Left ventricle myocardium inferior (tissue), 1 donor: ENCODE measurements at regions not wholly inside any gene's neighbourhood (a gene's known extent, or its start where the extent isn't known, plus 50 kb on each side); places are given as distances from the start of the nearest gene placed in this dataset.

Experiments
- DNase-seq: peaks from one replicate; pipeline ENCODE4 v3.0.0-alpha.2; 2020
- H3K27ac ChIP-seq: fragments of 200-600 bp; replicated peaks from 2 replicates; pipeline ENCODE4 v1.8.0; 2021
- H3K27me3 ChIP-seq: fragments of 200-600 bp; 2 replicates; pipeline ENCODE4 v1.8.0; 2021; ENCODE audit warnings: low read depth
- H3K36me3 ChIP-seq: fragments of 200-600 bp; 2 replicates; pipeline ENCODE4 v1.8.0; 2021
- H3K4me1 ChIP-seq: fragments of 200-600 bp; 2 replicates; pipeline ENCODE4 v1.8.0; 2021
- H3K4me3 ChIP-seq: fragments of 200-600 bp; 2 replicates; pipeline ENCODE4 v1.8.0; 2021; ENCODE audit warnings: mild to moderate bottlenecking, moderate library complexity
- H3K9me3 ChIP-seq: fragments of 200-600 bp; replicated peaks from 2 replicates; pipeline ENCODE4 v1.8.0; 2021
- CTCF ChIP-seq: fragments of 200-600 bp; IDR thresholded peaks from 2 replicates; pipeline ENCODE4 v1.8.0; 2021; ENCODE audit warnings: antibody characterized with exemption, mild to moderate bottlenecking, borderline replicate concordance
- intact Hi-C: fragments of 100-400 bp; cut with micrococcal nuclease; formaldehyde crosslinking; loops from one replicate; pipeline ENCODE4 v1.11.0; 2022
- donor health status: DM: no; HTN: yes; CAD: no; lungs with severe emphysema.

DNA sequence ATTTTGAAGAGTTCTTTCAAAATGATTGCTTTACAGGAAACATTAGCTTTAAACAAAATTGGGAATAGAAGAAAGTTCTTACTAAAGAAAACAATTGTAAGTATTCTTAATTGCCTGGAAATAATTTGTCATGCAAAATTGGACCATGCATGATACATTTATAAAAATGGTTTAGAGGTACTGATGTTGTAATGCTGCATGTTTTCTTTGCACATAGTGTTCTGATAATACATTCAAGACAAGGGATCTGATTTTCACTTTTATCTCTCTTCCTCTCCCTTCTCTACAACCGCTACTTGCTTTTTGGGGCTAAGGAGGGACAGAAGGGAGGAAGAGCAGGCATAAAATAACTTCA lies 211.6 kb upstream of the MPDZ start:
- intact Hi-C loops: no loop called here
- no peak for TF ChIP-seq CTCF
- Histone ChIP-seq H3K9me3 (peaks cover 4% of the 10 kb centered on the region), H3K36me3 (no peaks in the 10 kb centered on the region), H3K4me1 (peaks cover 13% of the 10 kb centered on the region), H3K27ac (peak overlapping the region; percentile 50), H3K27me3 (no peaks in the 10 kb centered on the region), H3K4me3 (no peak overlapping the region)
- no peak for DNase-seq

DNA sequence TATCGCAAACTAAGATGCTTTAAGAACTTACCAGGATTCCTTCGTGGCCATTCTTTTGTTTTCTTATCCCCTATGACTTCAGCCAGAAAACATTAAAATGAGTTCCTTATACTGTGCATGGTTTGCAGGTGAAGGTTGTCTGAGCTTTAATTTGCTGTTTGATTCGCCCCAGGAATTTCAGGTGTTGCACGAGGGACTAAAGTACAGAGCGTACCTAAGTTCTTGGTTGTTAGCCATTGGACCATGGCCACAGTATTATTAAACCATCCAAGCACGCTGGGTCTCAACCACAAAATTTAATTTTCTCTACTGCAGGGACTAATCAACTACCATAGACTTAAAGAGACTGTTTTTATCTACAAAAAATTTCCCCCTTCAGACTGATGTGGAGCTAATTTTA lies 208.4 kb upstream of the MPDZ start:
- DNase-seq: no peak
- no peak overlapping the region for H3K4me3 ChIP-seq
- no peak overlapping the region for H3K27ac ChIP-seq
- peaks cover 33% of the 10 kb centered on the region for H3K4me1 ChIP-seq
- H3K36me3 ChIP-seq: no peaks in the 10 kb centered on the region
- H3K27me3 ChIP-seq: no peaks in the 10 kb centered on the region
- no peak for TF ChIP-seq CTCF
- no peaks in the 10 kb centered on the region for H3K9me3 ChIP-seq
- intact Hi-C loops: no loop called here

GRCh38 chr9:13487498-13487897 lies 208.0 kb upstream of the MPDZ start:
- TF ChIP-seq CTCF: no peak
- no peak overlapping the region for H3K4me3 ChIP-seq
- no peaks in the 10 kb centered on the region for H3K9me3 ChIP-seq
- no peaks in the 10 kb centered on the region for H3K27me3 ChIP-seq
- H3K36me3 ChIP-seq: no peaks in the 10 kb centered on the region
- DNase-seq: no peak
- no peak overlapping the region for H3K27ac ChIP-seq
- intact Hi-C loops: no loop called here
- peaks cover 33% of the 10 kb centered on the region for H3K4me1 ChIP-seq

GRCh38 chr9:13487071-13487470 lies 207.6 kb upstream of the MPDZ start:
- TF ChIP-seq CTCF: no peak
- intact Hi-C loops: no loop called here
- Histone ChIP-seq H3K4me1 (peaks cover 33% of the 10 kb centered on the region), H3K27ac (no peak overlapping the region), H3K36me3 (no peaks in the 10 kb centered on the region), H3K27me3 (no peaks in the 10 kb centered on the region), H3K4me3 (no peak overlapping the region), H3K9me3 (no peaks in the 10 kb centered on the region)
- no peak for DNase-seq

DNA sequence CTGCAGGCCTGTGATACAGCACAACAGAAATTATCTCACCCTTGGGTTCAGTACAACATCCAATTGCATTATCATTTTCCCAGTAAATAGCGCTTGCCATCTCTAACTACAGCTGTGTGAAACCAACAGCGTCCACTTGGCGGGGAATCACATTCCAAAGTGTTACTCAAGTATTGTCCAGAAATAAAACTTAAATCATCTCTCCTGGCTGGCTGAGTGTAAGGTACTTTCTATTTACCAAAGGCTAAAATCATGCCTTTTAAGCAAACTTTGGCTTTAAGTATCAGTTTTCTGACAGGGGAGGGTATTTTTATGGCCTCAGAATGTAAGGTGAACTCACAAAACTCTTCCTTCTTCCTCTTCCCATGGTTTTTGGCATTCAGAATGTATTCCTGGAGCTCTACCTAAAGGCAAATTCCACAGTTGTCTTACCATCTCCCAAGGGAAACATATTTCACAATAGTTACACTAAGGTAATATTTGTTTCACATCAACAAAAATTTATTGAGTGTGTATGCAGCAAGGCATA lies 205.6 kb upstream of the MPDZ start:
- H3K4me3 ChIP-seq: no peak overlapping the region
- TF ChIP-seq CTCF: peak; percentile 44

DNA sequence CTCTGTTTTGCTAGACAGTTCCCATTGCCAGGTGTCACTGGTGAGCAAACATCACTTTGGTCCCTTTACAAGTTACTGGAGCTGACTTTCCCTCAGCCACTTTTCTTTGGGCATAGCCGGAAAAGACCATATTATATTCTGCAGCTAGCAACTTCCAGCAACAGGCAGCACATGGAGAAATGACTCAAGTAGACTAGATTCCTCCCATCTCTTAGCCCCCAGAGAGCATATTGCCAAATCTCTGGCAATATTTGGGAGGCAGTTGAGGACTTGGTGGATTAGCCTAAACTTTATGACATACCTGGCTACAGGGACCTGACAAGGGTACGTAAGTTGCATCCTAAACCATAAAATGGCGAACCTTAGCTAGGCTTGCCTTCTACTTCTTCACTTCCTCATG lies 204.7 kb upstream of the MPDZ start:
- H3K4me3 ChIP-seq: no peak overlapping the region
- DNase-seq: no peak
- peak overlapping the region; percentile 82 for H3K27ac ChIP-seq
- intact Hi-C loops: no loop called here
- no peak for TF ChIP-seq CTCF
- H3K36me3 ChIP-seq: no peaks in the 10 kb centered on the region
- H3K4me1 ChIP-seq: peaks cover 20% of the 10 kb centered on the region
- H3K9me3 ChIP-seq: no peaks in the 10 kb centered on the region
- H3K27me3 ChIP-seq: no peaks in the 10 kb centered on the region

More for the DNA sequence above, 205.6 kb upstream of the MPDZ start:
- peak; percentile 55 for DNase-seq
- Histone ChIP-seq H3K27me3 (no peaks in the 10 kb centered on the region), H3K9me3 (no peaks in the 10 kb centered on the region), H3K27ac (peak overlapping the region; percentile 82), H3K36me3 (no peaks in the 10 kb centered on the region), H3K4me1 (peaks cover 20% of the 10 kb centered on the region)
- intact Hi-C loops: no loop called here
